Naive thymus-derived CD4-positive, alpha-beta T cell (primary cell): ENCODE measurements at regions not wholly inside any gene's neighbourhood (a gene's known extent, or its start where the extent isn't known, plus 50 kb on each side); places are given as distances from the start of the nearest gene placed in this dataset.

ENCODE experiments used
- ATAC-seq: fragments of 150-1000 bp; cut with Tn5 transposase; 2 replicates; pipeline ENCODE4 v1.10.0; 2021; ENCODE audit warnings: mild to moderate bottlenecking, moderate library complexity
- CTCF ChIA-PET: fragments of 350-600 bp; sonication (Branson Sonifier 250); formaldehyde crosslinking; loops from one replicate; lab custom pipeline; 2021; ENCODE audit warnings: antibody characterized with exemption; lab: Charles Lee
- POLR2A ChIA-PET: fragments of 350-600 bp; sonication (Branson Sonifier 250); formaldehyde crosslinking; loops from one replicate; lab custom pipeline; 2021; ENCODE audit warnings: antibody characterized with exemption, inconsistent platforms; lab: Charles Lee
- DNase-seq, 9 donors: peaks; one replicate each; pipeline versions ENCODE4 v3.0.0 to v3.0.0-alpha.2; 2020 to 2022; ENCODE audit warnings: mixed read lengths in 1 of 9
- H3K27ac ChIP-seq: one replicate; pipeline ENCODE4 v1.7.0; 2013; ENCODE audit warnings: mild to moderate bottlenecking, low read depth, low read length, moderate library complexity
- H3K27me3 ChIP-seq, 2 donors: one replicate each; pipeline ENCODE4 v1.7.0; 2013; ENCODE audit warnings: low read length in 2 of 2, mild to moderate bottlenecking in 2 of 2, moderate library complexity in 2 of 2; ENCODE audit not compliant: control insufficient read depth in 2 of 2, insufficient read depth in 2 of 2
- H3K36me3 ChIP-seq, 3 experiments: 1 replicate in 2 of 3; 2 replicates in 1 of 3; pipeline ENCODE4 v1.7.0; 2013; ENCODE audit warnings: low read length in 3 of 3, mild to moderate bottlenecking in 3 of 3, moderate library complexity in 1 of 3; ENCODE audit not compliant: insufficient read depth in 3 of 3, control insufficient read depth in 2 of 3
- H3K4me1 ChIP-seq, 2 donors: one replicate each; pipeline ENCODE4 v1.7.0; 2013; ENCODE audit warnings: low read length in 2 of 2, mild to moderate bottlenecking in 2 of 2, moderate library complexity in 1 of 2; ENCODE audit not compliant: control insufficient read depth in 2 of 2, insufficient read depth in 2 of 2
- H3K4me3 ChIP-seq: 2 replicates; pipeline ENCODE4 v1.7.0; 2013; ENCODE audit warnings: mild to moderate bottlenecking, low read length
- H3K9me3 ChIP-seq, 3 experiments: 1 replicate in 2 of 3; 2 replicates in 1 of 3; pipeline ENCODE4 v1.7.0; 2013; ENCODE audit warnings: low read length in 3 of 3; ENCODE audit not compliant: control insufficient read depth in 2 of 3
- H3K27ac Mint-ChIP-seq, 9 donors: one replicate each; pipeline ENCODE4 v1.8.0; 2020 to 2022; ENCODE audit warnings: mixed read lengths in 9 of 9, mild to moderate bottlenecking in 8 of 9, moderate library complexity in 5 of 9, inconsistent platforms in 2 of 9
- H3K27me3 Mint-ChIP-seq, 5 donors: one replicate each; pipeline ENCODE4 v1.8.0; 2021 to 2022; ENCODE audit warnings: mixed read lengths in 5 of 5, mild to moderate bottlenecking in 1 of 5
- H3K36me3 Mint-ChIP-seq, 5 donors: one replicate each; pipeline ENCODE4 v1.8.0; 2020 to 2022; ENCODE audit warnings: mixed read lengths in 5 of 5, mild to moderate bottlenecking in 3 of 5, inconsistent platforms in 1 of 5
- H3K4me1 Mint-ChIP-seq, 7 donors: one replicate each; pipeline ENCODE4 v1.8.0; 2020 to 2022; ENCODE audit warnings: mixed read lengths in 7 of 7, mild to moderate bottlenecking in 3 of 7, inconsistent platforms in 1 of 7
- H3K4me3 Mint-ChIP-seq, 10 donors: one replicate each; pipeline ENCODE4 v1.8.0; 2020 to 2022; ENCODE audit warnings: mild to moderate bottlenecking in 10 of 10, mixed read lengths in 10 of 10, moderate library complexity in 6 of 10, inconsistent platforms in 2 of 10
- H3K9me3 Mint-ChIP-seq, 11 donors: one replicate each; pipeline ENCODE4 v1.8.0; 2020 to 2022; ENCODE audit warnings: mixed read lengths in 11 of 11, mild to moderate bottlenecking in 4 of 11, inconsistent platforms in 1 of 11, moderate library complexity in 1 of 11
- intact Hi-C, 2 donors: fragments of 100-400 bp; cut with micrococcal nuclease; formaldehyde crosslinking; loops; one replicate each; pipeline ENCODE4 v1.15.1; 2023

DNA sequence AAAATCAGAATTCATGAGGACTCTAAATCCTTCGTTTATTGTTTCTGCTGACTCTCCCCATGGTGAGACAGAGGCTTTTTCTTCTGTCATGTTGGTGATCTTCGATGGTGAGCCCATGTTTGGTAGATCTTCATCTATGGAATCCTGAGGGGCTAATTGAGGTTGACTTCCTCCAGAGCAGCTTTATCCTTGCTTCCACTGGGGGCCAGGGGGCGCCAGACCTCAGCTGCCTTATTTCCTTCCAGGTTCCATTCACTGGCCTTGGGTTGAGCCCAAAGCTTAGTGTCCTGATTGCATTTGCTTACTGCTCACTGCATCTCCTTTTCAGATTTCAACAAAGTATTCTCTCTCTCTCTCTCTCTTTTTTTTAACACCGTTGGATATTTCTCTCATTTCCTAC is 80.7 kb downstream of the GCC1 start:
- Mint-ChIP-seq H3K9me3 (no peaks in the 10 kb centered on the region), H3K27ac (peak overlapping the region in 1 of 9 donors; percentile 49), H3K4me1 (peaks cover 0 to 7% (median 0%) of the 10 kb centered on the region in 7 donors), H3K4me3 (no peak overlapping the region), H3K27me3 (peaks cover 12 to 37% (median 24%) of the 10 kb centered on the region in 5 donors), H3K36me3 (no peaks in the 10 kb centered on the region)
- ChIA-PET CTCF (no interaction called here), POLR2A (no interaction called here)
- Histone ChIP-seq H3K9me3 (no peaks in the 10 kb centered on the region), H3K4me3 (no peak overlapping the region), H3K27ac (no peak overlapping the region), H3K36me3 (no peaks in the 10 kb centered on the region), H3K27me3 (no peaks in the 10 kb centered on the region), H3K4me1 (no peaks in the 10 kb centered on the region)
- intact Hi-C loops, result loop anchor here (2.0 to 10.0 kb wide), 2 partner anchors 700 to 704 kb away; no protein-coding TSS in a partner anchor
- DNase-seq (peak in 2 of 9 donors; percentile 5 to 22), ATAC-seq (no peak)

GRCh38 chr7:127501817-127502216 is 83.6 kb downstream of the GCC1 start:
- Histone ChIP-seq H3K9me3 (no peaks in the 10 kb centered on the region), H3K4me3 (no peak overlapping the region), H3K27me3 (no peaks in the 10 kb centered on the region), H3K4me1 (no peaks in the 10 kb centered on the region), H3K36me3 (no peaks in the 10 kb centered on the region), H3K27ac (no peak overlapping the region)
- intact Hi-C loops, result loop anchor here in 1 of 2 donors (10.0 kb wide), 1 partner anchor 703 kb away; no protein-coding TSS in a partner anchor
- DNase-seq, result no peak
- Mint-ChIP-seq H3K36me3 (no peaks in the 10 kb centered on the region), H3K27ac (no peak overlapping the region), H3K4me3 (no peak overlapping the region), H3K4me1 (peaks cover 0 to 7% (median 0%) of the 10 kb centered on the region in 7 donors), H3K9me3 (no peaks in the 10 kb centered on the region), H3K27me3 (peaks cover 6 to 39% (median 19%) of the 10 kb centered on the region in 5 donors)
- CTCF ChIA-PET, result no interaction called here
- POLR2A ChIA-PET, result no interaction called here
- ATAC-seq, result no peak

DNA sequence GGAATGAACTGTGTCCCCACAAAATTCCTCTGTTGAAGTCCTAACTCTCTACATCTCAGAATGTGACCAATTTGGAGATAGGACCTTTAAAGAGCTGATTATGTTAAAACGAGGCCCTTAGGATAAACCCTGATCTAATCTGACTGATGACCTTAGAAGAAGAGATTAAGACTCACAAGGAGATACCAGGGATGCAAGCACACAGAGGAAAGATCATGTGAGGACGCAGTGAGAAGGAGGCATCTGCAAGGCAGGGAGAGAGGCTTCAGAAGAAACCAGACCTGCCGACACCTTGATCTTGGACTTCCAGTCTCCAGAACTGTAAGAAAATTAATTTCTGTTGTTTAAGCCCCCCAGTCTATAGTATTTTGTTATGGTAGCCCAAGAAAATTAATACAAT is 94.9 kb upstream of the ZNF800 start:
- CTCF ChIA-PET, result no interaction called here
- ATAC-seq, result no peak
- no peak overlapping the region for H3K27ac Mint-ChIP-seq
- intact Hi-C loops, result no loop called here
- peaks cover 5 to 17% (median 11%) of the 10 kb centered on the region in 7 donors for H3K4me1 Mint-ChIP-seq
- Histone ChIP-seq H3K4me3 (no peak overlapping the region), H3K36me3 (no peaks in the 10 kb centered on the region), H3K4me1 (no peaks in the 10 kb centered on the region), H3K27me3 (no peaks in the 10 kb centered on the region), H3K27ac (no peak overlapping the region), H3K9me3 (no peaks in the 10 kb centered on the region)
- peaks cover 0 to 10% (median 0%) of the 10 kb centered on the region in 11 donors for H3K9me3 Mint-ChIP-seq
- peaks cover 0 to 3% (median 0%) of the 10 kb centered on the region in 5 donors for H3K36me3 Mint-ChIP-seq
- POLR2A ChIA-PET, result no interaction called here
- H3K4me3 Mint-ChIP-seq, result no peak overlapping the region
- peaks cover 9 to 19% (median 13%) of the 10 kb centered on the region in 5 donors for H3K27me3 Mint-ChIP-seq
- DNase-seq, result no peak

GRCh38 chr7:127486654-127487053 is 94.1 kb upstream of the ZNF800 start:
- Mint-ChIP-seq H3K4me1 (peaks cover 5 to 17% (median 11%) of the 10 kb centered on the region in 7 donors), H3K36me3 (peaks cover 0 to 3% (median 0%) of the 10 kb centered on the region in 5 donors), H3K27ac (no peak overlapping the region), H3K9me3 (peaks cover 0 to 10% (median 0%) of the 10 kb centered on the region in 11 donors), H3K4me3 (no peak overlapping the region), H3K27me3 (peaks cover 9 to 22% (median 16%) of the 10 kb centered on the region in 5 donors)
- Histone ChIP-seq H3K4me1 (no peaks in the 10 kb centered on the region), H3K36me3 (no peaks in the 10 kb centered on the region), H3K27me3 (no peaks in the 10 kb centered on the region), H3K27ac (no peak overlapping the region), H3K9me3 (no peaks in the 10 kb centered on the region), H3K4me3 (no peak overlapping the region)
- DNase-seq (no peak), ATAC-seq (no peak)
- ChIA-PET POLR2A (no interaction called here), CTCF (no interaction called here)
- intact Hi-C loops, result no loop called here

DNA sequence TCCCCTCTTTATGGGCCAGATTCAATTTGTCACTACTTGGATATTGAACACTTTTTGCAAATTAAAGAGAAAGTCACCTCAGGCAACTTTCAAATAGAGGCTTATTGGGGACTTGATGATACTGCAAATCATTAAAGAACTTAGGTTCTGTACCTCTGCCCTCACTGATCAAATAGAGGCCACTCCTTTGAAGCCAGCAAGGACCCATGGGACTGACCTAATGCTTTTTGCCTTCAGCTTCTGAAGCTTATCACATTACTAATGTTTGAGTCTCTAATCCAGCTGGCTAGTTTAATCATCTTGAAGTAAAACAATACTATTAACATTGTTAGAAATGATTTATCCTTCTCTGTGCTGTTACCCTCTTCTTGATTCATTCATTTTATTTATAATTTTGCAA is 93.0 kb upstream of the ZNF800 start:
- Histone ChIP-seq H3K36me3 (no peaks in the 10 kb centered on the region), H3K4me1 (no peaks in the 10 kb centered on the region), H3K27ac (no peak overlapping the region), H3K9me3 (no peaks in the 10 kb centered on the region), H3K4me3 (no peak overlapping the region), H3K27me3 (no peaks in the 10 kb centered on the region)
- intact Hi-C loops, result loop anchor here in 1 of 2 donors (2.0 kb wide), 1 partner anchor 13 kb away; no protein-coding TSS in a partner anchor
- peak overlapping the region in 1 of 9 donors; percentile 82 for H3K27ac Mint-ChIP-seq
- H3K9me3 Mint-ChIP-seq, result peaks cover 0 to 10% (median 0%) of the 10 kb centered on the region in 11 donors
- ATAC-seq (no peak), DNase-seq (no peak)
- ChIA-PET POLR2A (interaction anchor here (0.6 kb wide), 1 partner anchor 73 kb away, joined by 3 read pairs; no protein-coding TSS in a partner anchor), CTCF (interaction anchor here (0.6 to 0.7 kb wide), 2 partner anchors 14 to 137 kb away, joined by 3 to 6 read pairs; no protein-coding TSS in a partner anchor)
- peak overlapping the region in 6 of 10 donors; percentile 7 to 73 (median 60) for H3K4me3 Mint-ChIP-seq
- peaks cover 5 to 17% (median 11%) of the 10 kb centered on the region in 7 donors for H3K4me1 Mint-ChIP-seq
- H3K36me3 Mint-ChIP-seq, result peaks cover 0 to 3% (median 0%) of the 10 kb centered on the region in 5 donors
- peaks cover 3 to 28% (median 8%) of the 10 kb centered on the region in 5 donors for H3K27me3 Mint-ChIP-seq

GRCh38 chr7:127484954-127485353 is 92.4 kb upstream of the ZNF800 start:
- Histone ChIP-seq H3K4me3 (no peak overlapping the region), H3K36me3 (no peaks in the 10 kb centered on the region), H3K27ac (no peak overlapping the region), H3K4me1 (no peaks in the 10 kb centered on the region), H3K27me3 (no peaks in the 10 kb centered on the region), H3K9me3 (no peaks in the 10 kb centered on the region)
- Mint-ChIP-seq H3K27ac (peak overlapping the region in 1 of 9 donors; percentile 82), H3K4me1 (peaks cover 5 to 17% (median 11%) of the 10 kb centered on the region in 7 donors), H3K36me3 (peaks cover 0 to 3% (median 0%) of the 10 kb centered on the region in 5 donors), H3K9me3 (peaks cover 0 to 10% (median 0%) of the 10 kb centered on the region in 11 donors), H3K27me3 (peaks cover 0 to 28% (median 5%) of the 10 kb centered on the region in 5 donors), H3K4me3 (peak overlapping the region in 8 of 10 donors; percentile 51 to 81 (median 62))
- DNase-seq (no peak), ATAC-seq (no peak)
- intact Hi-C loops, result loop anchor here in 1 of 2 donors (2.0 kb wide), 1 partner anchor 14 kb away; no protein-coding TSS in a partner anchor
- CTCF ChIA-PET, result interaction anchor here (0.7 kb wide), 1 partner anchor 15 kb away, joined by 6 read pairs; no protein-coding TSS in a partner anchor
- POLR2A ChIA-PET, result interaction anchor here (0.6 kb wide), 1 partner anchor 72 kb away, joined by 3 read pairs; no protein-coding TSS in a partner anchor
